Urothelium cell line (cell line): ENCODE measurements at regions not wholly inside any gene's neighbourhood (a gene's known extent, or its start where the extent isn't known, plus 50 kb on each side); places are given as distances from the start of the nearest gene placed in this dataset.
A peak's percentile ranks its signal among the peaks of the same experiment; 100 is the strongest.

Experiments
- DNase-seq: peaks from one replicate; pipeline ENCODE4 v3.0.0; 2011; ENCODE audit warnings: low spot score, mixed read lengths
- FAIRE-seq: peaks from 2 replicates; lab custom pipeline; 2011; peaks lifted over from hg19 to GRCh38; lab: Jason Lieb, UNC

GRCh38 chr2:146489386-146489785, 1355.4 kb upstream of the ACVR2A start:
- DNase-seq (no peak), FAIRE-seq (no peak)

- no peak for FAIRE-seq
Measured at GRCh38 chr2:146481629-146482028, 1363.2 kb upstream of the ACVR2A start.

GRCh38 chr2:146477383-146477782, 1367.4 kb upstream of the ACVR2A start:
- DNase-seq (no peak), FAIRE-seq (no peak)

More at GRCh38 chr2:146481629-146482028, 1363.2 kb upstream of the ACVR2A start:
- DNase-seq: peak; percentile 28

- DNase-seq (no peak), FAIRE-seq (no peak)
Measured at GRCh38 chr2:146468578-146468977, 1376.3 kb upstream of the ACVR2A start.

GRCh38 chr2:146467425-146467824, 1377.4 kb upstream of the ACVR2A start:
- DNase-seq: no peak
- no peak for FAIRE-seq

GRCh38 chr2:146465460-146465859, 1379.4 kb upstream of the ACVR2A start:
- DNase-seq: no peak

GRCh38 chr2:146461068-146461467, 1383.8 kb upstream of the ACVR2A start:
- no peak for FAIRE-seq

More at GRCh38 chr2:146465460-146465859, 1379.4 kb upstream of the ACVR2A start:
- FAIRE-seq: no peak

GRCh38 chr2:146458585-146458984, 1386.2 kb upstream of the ACVR2A start:
- FAIRE-seq (no peak), DNase-seq (no peak)

More at GRCh38 chr2:146461068-146461467, 1383.8 kb upstream of the ACVR2A start:
- DNase-seq: no peak

GRCh38 chr2:146457221-146457620, 1387.6 kb upstream of the ACVR2A start:
- DNase-seq (no peak), FAIRE-seq (no peak)

- DNase-seq (no peak), FAIRE-seq (no peak)
Measured at GRCh38 chr2:146455325-146455724, 1389.5 kb upstream of the ACVR2A start.

- no peak for DNase-seq
- no peak for FAIRE-seq
Measured at GRCh38 chr2:146451972-146452371, 1392.9 kb upstream of the ACVR2A start.

- DNase-seq (no peak), FAIRE-seq (no peak)
Measured at GRCh38 chr2:146450131-146450530, 1394.7 kb upstream of the ACVR2A start.

- DNase-seq (no peak), FAIRE-seq (no peak)
Measured at GRCh38 chr2:146444987-146445386, 1399.8 kb upstream of the ACVR2A start.

GRCh38 chr2:146444085-146444484, 1400.7 kb upstream of the ACVR2A start:
- DNase-seq: no peak
- no peak for FAIRE-seq

GRCh38 chr2:146438246-146438645, 1406.6 kb upstream of the ACVR2A start:
- DNase-seq: no peak
- no peak for FAIRE-seq

- FAIRE-seq (no peak), DNase-seq (no peak)
Measured at GRCh38 chr2:146437712-146438111, 1407.1 kb upstream of the ACVR2A start.

GRCh38 chr2:146433116-146433875, 1411.5 kb upstream of the ACVR2A start:
- DNase-seq: no peak
- no peak for FAIRE-seq

- no peak for DNase-seq
- no peak for FAIRE-seq
Measured at GRCh38 chr2:146429366-146429765, 1415.5 kb upstream of the ACVR2A start.

- no peak for FAIRE-seq
- DNase-seq: no peak
Measured at GRCh38 chr2:146417942-146418341, 1426.9 kb upstream of the ACVR2A start.

GRCh38 chr2:146415291-146415690, 1429.5 kb upstream of the ACVR2A start:
- no peak for FAIRE-seq

GRCh38 chr2:146414456-146414855, 1430.4 kb upstream of the ACVR2A start:
- DNase-seq: no peak
- FAIRE-seq: no peak

More at GRCh38 chr2:146415291-146415690, 1429.5 kb upstream of the ACVR2A start:
- DNase-seq: no peak

- no peak for DNase-seq
- no peak for FAIRE-seq
Measured at GRCh38 chr2:146413086-146413610, 1431.7 kb upstream of the ACVR2A start.
